ENCODE measurements at regions not wholly inside any gene's neighbourhood (a gene's known extent, or its start where the extent isn't known, plus 50 kb on each side); places are given as distances from the start of the nearest gene placed in this dataset.

DNA sequence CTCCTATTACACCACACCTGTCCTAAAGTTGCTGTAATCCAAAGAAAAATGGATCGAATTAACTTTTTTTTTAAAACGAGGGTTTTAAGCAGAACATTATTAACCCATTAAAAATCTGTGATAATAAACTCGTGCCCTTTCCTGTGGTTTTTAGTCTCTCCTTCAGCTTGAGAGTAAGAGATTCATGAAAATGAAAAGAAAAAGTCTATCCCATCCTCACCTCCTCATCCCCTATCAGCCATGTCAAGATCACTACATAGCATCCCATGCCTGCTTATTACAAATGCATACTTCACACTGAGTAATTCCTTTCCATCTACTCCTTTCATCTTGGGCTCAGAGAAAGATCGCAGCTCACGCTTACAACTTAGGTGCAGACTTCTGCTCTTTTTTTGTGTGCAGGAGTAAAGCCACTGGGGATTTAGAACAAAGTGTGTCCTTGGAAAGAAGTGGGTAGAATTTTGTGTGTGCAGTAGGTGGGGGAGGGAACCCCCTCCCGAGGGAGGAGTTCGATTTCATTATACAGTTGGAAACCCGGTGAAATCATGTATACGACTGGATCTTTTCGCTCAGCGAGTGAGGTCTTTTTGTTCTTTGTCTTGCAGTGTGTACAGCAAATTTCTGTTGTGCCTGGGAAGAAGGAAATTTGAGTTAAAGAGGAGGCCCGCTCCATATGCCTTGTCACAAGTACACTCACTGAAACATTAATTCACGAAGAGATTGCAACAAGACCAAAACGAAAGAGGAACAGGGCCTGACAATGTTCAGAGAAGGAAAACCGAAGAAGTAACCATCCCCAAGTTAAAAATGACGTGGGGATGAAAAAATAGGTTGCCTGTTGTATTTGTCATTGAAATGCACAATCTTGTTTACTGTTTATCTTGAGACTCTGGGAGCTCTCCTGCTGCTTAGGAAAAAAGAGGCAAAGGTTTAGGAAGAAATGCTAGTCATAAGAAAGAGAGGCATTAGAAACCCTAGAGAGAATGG is 146.5 kb upstream of the ZNF217 start:
- no peaks in the 10 kb centered on the region for H3K27me3 ChIP-seq (ENCODE audit: control insufficient read depth, low read length)
- peak overlapping the region; percentile 96 for H3K4me2 ChIP-seq (ENCODE audit: low read length)
- H3K27ac ChIP-seq (ENCODE audit: low read depth, low read length): peak overlapping the region; percentile 63
- no peak for TF ChIP-seq EZH2phosphoT487 (IDR thresholded peaks at IDR 0.05; ENCODE audit: borderline replicate concordance, low read length)
- TF ChIP-seq CTCF (IDR thresholded peaks at IDR 0.05; ENCODE audit: low read depth, low read length, poor library complexity, severe bottlenecking): no peak
- H3K36me3 ChIP-seq (ENCODE audit: control insufficient read depth, low read length): no peaks in the 10 kb centered on the region
- H3K9me3 ChIP-seq (ENCODE audit: control insufficient read depth, insufficient read depth, low read length): no peaks in the 10 kb centered on the region
- H3K4me1 ChIP-seq (ENCODE audit: control insufficient read depth, low read length): peaks cover 75% of the 10 kb centered on the region
- peaks cover 9% of the 10 kb centered on the region; the same call in 1 of the 2 replicates for H3F3A ChIP-seq (ENCODE audit: control insufficient read depth, insufficient read depth)
- H3K79me2 ChIP-seq (ENCODE audit: control insufficient read depth, low read length): no peaks in the 10 kb centered on the region
- H4K20me1 ChIP-seq (ENCODE audit: control insufficient read depth, insufficient read depth, low read depth, low read length): no peaks in the 10 kb centered on the region
- peak overlapping the region; percentile 71 for H3K4me3 ChIP-seq (ENCODE audit: low read length)
- no peaks in the 10 kb centered on the region for H3K9me2 ChIP-seq (replicated peaks; ENCODE audit: control insufficient read depth, low read length)

- Histone ChIP-seq H3K4me1 (ENCODE audit: control insufficient read depth, low read length) (peaks cover 70% of the 10 kb centered on the region), H3K27me3 (ENCODE audit: control insufficient read depth, low read length) (no peaks in the 10 kb centered on the region), H3K9me3 (ENCODE audit: control insufficient read depth, insufficient read depth, low read length) (no peaks in the 10 kb centered on the region), H3K4me3 (ENCODE audit: low read length) (peak overlapping the region; percentile 71), H4K20me1 (ENCODE audit: control insufficient read depth, insufficient read depth, low read depth, low read length) (no peaks in the 10 kb centered on the region), H3K27ac (ENCODE audit: low read depth, low read length) (peak overlapping the region; percentile 63), H3K4me2 (ENCODE audit: low read length) (peak overlapping the region; percentile 96), H3K79me2 (ENCODE audit: control insufficient read depth, low read length) (no peaks in the 10 kb centered on the region), H3K36me3 (ENCODE audit: control insufficient read depth, low read length) (no peaks in the 10 kb centered on the region), H3K9me2 (replicated peaks; ENCODE audit: control insufficient read depth, low read length) (no peaks in the 10 kb centered on the region), H3F3A (ENCODE audit: control insufficient read depth, insufficient read depth) (peaks cover 9% of the 10 kb centered on the region; the same call in 1 of the 2 replicates)
- TF ChIP-seq EZH2phosphoT487 (IDR thresholded peaks at IDR 0.05; ENCODE audit: borderline replicate concordance, low read length) (no peak), CTCF (IDR thresholded peaks at IDR 0.05; ENCODE audit: low read depth, low read length, poor library complexity, severe bottlenecking) (no peak)
These were observed 145.5 kb upstream of the ZNF217 start for GRCh38 chr20:53738945-53739798.

DNA sequence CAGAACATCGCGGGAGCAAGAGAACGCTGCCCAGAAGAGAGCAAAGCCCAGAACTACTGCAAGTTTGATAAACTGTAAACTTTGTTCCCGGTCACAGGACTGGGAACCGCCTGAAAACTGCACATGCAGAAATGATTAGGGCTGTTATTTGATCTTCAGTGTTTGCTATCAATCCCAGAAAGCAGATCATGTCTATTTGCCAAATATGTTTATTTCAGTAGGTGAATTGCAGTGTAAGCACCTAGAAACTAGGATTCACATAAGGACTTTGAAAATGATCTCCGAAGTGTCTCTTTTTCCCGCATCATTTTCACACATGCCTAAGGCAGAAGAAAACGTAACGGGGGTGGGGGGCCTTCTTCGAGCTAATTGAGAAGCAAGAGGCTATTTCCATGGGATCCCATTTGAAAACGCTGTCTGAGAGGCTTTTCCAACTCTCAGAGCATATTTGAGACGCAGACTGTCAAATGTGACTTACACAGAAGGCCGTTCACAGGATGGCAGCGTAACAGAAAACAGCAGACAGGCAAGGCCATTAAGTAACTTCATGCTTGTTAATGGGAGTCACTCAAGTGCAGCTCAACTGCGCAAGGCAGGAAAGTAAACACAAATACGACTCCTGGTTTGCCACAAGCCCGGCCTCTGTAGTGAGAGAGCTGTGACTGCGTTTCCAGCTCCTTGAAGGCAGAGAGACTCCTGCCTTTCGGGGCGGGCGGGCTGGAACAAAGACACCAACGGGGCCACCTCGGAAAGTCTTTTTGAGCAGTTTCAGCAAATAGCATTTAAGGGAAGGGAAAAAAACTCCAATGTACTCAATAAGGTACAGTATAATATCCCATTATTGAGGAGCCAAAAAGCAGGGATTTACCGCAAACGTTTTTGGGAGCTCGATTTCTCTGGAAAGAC is 144.7 kb upstream of the ZNF217 start:
- Histone ChIP-seq H3K4me1 (ENCODE audit: control insufficient read depth, low read length) (peaks cover 65% of the 10 kb centered on the region), H3K4me3 (ENCODE audit: low read length) (peak overlapping the region; percentile 71), H3K27me3 (ENCODE audit: control insufficient read depth, low read length) (no peaks in the 10 kb centered on the region), H4K20me1 (ENCODE audit: control insufficient read depth, insufficient read depth, low read depth, low read length) (no peaks in the 10 kb centered on the region), H3K4me2 (ENCODE audit: low read length) (peak overlapping the region; percentile 96), H3K9me3 (ENCODE audit: control insufficient read depth, insufficient read depth, low read length) (no peaks in the 10 kb centered on the region), H3K27ac (ENCODE audit: low read depth, low read length) (peak overlapping the region; percentile 31), H3K79me2 (ENCODE audit: control insufficient read depth, low read length) (no peaks in the 10 kb centered on the region), H3K36me3 (ENCODE audit: control insufficient read depth, low read length) (no peaks in the 10 kb centered on the region), H3F3A (ENCODE audit: control insufficient read depth, insufficient read depth) (peaks cover 9% of the 10 kb centered on the region; the same call in 1 of the 2 replicates), H3K9me2 (replicated peaks; ENCODE audit: control insufficient read depth, low read length) (no peaks in the 10 kb centered on the region)
- no peak for TF ChIP-seq EZH2phosphoT487 (IDR thresholded peaks at IDR 0.05; ENCODE audit: borderline replicate concordance, low read length)
- TF ChIP-seq CTCF (IDR thresholded peaks at IDR 0.05; ENCODE audit: low read depth, low read length, poor library complexity, severe bottlenecking): no peak

Measured in DOHH2 (cell line).